GM19397 (cell line): ENCODE measurements at regions not wholly inside any gene's neighbourhood (a gene's known extent, or its start where the extent isn't known, plus 50 kb on each side); places are given as distances from the start of the nearest gene placed in this dataset.
A peak's percentile ranks its signal among the peaks of the same experiment; 100 is the strongest.
"Not testable (repeated sequence)": the region's sequence is repeated elsewhere in the genome, so short reads cannot be mapped to it uniquely, and the experiment has no call there.

Experiments
- ATAC-seq: cut with Tn5 transposase; IDR thresholded peaks from one replicate; pipeline ENCODE4 v1.9.1; 2021; ENCODE audit warnings: mild to moderate bottlenecking, moderate library complexity; ENCODE audit not compliant: unreplicated experiment

DNA sequence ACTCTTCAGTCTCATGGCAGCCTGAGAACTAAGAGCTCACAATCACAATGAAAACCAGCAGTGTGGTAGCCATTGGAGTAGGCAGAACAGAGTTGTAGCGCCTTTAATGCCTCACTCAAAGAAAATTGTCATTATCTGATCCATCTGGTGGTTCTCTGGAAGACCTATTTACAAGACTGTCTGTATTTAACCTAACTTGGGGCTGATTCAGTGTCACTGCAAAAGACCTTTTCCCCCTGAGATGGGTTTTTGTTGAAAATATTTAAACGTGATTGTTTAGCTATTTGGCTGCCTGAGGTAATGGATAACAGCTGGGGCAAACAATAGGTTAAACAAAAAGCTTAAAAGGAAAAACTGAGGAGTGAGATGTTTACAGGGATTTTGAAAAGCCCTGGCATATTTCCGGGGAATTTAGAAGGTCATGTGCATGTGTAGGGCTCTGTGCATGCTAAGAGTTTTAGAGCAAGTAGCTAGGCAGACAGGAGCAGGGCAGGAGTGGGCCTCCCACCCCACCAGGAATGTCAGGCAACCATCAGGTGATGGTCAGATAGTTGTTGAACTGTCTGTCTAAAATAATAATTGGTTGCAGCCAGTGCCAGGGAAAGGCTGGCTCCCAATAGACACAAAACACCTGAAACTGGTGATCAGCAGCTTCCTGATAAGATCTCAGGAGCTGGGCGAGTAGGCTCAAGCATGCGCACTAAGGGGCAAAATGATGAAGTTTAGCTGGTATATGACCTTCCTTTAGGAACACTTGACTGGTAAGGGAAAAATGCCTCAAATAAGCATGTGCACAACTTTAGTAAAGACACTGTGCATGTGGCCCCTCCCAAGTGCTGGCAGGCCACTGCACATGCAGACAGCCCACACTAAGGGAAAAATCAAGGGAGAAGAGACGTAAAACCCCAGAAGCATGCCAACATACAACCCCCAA lies 70.8 kb upstream of the AKIRIN2 start:
- no peak for ATAC-seq

DNA sequence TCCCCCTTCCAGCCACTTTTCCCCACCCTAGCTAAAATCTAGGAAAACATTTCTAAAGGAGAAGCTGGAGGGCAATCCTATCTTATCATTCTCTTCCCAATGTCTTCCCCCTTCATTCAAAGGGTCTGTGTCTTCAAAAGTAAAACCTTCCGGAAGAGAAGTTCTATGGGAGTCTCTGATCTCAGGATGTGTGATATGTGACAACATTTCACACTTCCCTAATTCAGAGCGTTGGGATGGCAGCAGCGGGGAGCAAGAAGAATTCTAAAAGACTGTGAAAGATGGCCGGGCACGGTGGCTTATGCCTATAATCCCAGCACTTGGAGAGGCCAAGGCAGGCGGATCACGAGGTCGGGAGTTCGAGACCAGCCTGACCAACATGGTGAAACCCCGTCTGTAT lies 65.4 kb upstream of the AKIRIN2 start:
- no peak for ATAC-seq

DNA sequence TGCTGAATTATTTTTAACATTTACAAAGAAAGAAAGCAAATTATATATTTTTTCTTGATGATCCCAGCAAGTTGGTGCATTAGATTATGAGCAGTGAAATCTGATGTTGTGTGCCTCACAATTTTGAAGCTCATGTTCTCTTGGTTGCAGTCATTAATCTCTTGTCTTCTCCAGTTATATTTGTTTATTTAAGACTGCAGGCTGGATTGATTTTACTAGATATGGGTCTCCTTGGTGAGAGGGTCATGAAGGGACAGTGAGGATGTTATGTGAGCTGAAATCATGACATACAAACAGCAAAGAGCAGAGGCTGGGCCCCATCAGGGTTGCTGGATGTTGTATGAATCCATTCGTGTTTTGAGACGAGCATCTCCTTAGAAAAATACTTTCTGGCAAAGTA lies 64.2 kb upstream of the AKIRIN2 start:
- no peak for ATAC-seq

DNA sequence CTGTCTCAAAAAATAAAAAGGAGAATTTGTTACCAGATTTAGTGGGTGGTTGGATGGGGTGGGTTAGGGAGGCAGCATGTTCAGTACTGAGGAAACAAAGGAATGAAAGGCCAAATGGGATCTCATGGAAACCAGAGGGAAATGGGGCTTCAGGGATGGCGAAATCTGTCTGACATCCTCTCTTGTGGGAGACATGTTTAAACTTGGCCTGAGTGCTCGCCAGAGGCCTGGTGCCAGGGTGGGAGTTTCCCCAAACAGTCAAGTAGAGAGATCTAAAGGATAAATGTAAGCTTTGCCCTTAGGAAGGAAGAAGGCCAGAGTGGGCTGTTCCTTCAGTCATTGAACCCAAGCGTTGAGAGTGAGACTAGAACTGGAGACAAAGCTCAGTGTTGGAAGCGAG lies 61.9 kb upstream of the AKIRIN2 start:
- no peak for ATAC-seq

DNA sequence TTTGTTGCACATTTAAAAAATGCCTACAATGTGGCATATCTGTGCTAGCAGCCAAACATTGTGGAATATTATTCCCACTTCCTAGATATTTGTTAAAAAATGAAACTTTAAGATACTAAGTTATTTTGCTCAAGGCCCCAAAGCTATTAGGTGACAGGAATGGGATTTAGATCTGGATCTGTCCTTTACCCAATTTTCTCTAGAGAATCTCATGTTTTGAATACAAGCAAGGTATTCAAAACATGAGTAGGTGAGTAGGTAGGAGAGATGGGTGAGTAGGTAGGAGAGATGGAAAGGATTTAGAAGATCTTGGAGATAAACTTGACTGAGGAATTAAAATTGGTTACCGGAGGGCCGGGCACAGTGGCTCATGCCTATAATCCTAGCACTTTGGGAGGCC lies 61.2 kb upstream of the AKIRIN2 start:
- ATAC-seq = no peak

DNA sequence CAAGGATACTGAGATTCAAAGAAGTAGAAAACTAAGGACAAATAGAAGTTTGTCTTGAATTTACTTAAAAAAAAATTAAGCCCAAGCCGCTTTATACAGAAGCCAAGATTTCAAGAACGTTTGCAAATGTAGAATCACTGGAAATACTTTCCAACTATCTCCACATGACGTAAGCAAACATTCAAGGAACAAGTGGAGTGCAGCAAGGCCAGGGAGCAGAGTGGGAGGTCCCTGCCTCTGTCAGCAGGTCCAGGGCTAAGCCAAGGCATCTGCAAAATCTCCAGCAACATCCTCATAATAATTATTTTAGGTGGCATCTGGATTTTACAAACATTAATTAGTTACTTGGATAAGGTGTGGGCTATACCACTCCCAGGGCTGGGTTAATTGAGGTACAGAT lies 60.1 kb upstream of the AKIRIN2 start:
- no peak for ATAC-seq

DNA sequence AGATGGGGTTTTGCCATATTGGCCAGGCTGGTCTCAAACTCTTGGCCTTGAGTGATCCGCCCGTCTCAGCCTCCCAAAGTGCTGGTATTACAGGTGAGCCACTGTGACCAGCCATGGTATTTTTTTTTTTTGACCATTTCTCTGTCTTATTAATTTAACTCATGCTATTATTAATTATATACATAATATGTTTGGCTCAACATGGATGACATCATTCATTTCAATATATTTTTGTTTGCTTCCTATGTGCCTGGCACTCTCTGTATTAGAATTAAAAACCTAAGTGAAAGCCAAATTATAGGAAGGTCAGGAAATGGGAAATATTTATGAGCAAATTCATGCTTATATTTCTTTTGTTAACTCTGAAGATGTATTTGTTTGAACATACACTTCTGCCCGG lies 55.8 kb upstream of the AKIRIN2 start:
- ATAC-seq = no peak

DNA sequence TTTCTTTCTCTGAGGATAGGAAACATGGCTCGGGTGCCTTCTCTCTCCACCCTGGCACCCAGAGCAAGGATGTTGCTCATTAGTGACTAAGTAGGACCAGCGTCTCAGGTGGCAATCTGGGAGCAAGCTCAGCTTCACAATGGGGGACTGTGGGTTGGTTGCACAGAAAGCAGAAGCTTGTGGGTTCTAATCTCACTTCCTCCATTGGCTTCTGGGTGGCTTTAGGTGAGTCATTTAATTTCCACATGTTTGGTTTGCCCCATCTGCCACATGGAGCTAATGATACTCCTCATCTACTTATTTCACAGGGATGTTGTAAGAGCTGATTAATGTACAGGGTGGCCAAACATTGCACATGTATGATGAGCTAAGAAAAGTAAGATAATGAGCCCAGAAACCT lies 54.8 kb upstream of the AKIRIN2 start:
- ATAC-seq = peak; percentile 96

DNA sequence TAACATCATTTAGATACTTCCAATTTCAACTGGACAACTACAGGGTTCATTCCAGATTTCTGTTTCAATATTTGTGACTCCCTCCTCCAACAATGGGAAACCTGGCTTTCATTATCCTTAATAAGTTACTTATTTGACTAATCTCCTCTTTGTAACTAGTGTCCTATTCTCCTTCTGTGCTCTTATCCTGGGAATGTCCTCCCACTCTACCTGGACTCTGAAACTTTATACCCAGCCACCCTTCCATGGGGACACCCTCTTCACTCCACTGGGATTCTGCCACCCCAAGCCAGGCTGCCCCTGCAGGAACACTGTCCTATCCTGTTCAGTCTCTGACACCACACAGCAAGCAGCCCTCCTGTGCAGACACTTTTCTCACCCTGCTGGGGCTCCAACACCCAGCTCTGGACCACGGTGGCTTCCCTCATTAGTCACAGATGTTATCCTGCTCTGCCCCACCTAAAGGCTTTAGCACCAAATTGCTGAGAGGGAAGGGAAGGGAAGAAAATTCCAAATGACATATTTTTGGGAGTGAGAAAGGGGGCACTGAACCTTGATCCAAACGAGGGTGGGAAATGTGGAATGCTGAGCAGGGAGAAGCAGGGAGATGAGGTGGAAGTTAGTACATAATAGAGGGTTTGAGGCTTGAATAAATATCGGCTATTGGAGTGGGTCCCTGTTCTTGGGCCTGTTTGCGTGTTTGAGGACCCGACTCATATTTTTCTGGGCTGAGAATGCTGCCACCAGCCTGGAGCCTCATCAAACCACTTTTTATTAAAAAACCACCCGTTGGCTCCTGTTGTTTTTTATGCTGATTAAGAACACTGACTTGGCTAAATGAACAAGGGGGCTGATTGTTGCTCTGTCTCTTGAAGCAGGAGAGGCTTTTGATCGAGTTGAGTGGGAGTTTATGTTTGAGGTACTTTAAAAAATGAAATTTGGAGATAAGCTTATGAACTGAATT lies 54.0 kb upstream of the AKIRIN2 start:
- no peak for ATAC-seq

DNA sequence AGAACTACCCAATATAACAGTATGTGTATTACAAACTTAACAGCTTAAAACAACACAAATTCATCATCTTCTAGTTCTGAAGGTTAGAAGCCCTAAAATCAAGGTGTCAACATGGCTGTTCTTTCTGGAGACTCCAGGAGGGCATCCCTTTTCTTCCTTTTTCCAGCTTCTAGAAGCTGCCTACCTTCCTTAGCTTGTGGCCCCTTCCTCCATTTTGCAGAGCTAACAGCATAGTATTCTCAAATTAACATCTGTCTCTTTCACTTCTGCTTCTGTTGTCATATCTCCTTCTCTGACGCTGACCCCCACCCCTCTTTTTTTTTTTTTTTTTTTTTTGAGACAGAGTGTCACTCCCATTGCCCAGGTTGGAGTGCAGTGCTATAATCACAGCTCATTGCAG lies 52.8 kb upstream of the AKIRIN2 start:
- no peak for ATAC-seq

DNA sequence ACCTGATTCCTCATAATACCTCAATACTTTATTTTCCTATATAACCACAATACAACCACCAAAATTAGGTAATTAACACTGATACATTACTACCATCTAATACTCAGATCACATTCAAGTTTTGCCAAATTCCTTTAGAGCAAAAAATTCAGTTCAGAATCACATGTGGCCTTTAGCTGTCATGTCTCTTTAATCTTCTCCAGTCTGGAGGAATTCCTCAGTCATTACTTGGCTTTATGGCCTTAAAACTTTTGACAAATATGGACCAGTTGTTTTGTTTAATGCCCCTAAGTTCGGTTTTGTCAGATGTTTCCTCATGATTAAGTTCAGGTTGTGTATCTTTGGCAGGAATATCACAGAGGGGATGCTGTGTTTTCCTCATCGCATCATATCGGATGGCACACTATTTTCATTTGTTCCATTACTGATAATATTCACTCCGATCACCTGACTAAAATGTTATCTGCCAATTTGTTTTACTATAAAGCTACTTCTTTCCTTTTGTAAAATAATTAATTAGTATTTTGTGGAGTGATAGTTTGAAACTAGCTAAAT lies 51.2 kb upstream of the AKIRIN2 start:
- ATAC-seq = no peak

DNA sequence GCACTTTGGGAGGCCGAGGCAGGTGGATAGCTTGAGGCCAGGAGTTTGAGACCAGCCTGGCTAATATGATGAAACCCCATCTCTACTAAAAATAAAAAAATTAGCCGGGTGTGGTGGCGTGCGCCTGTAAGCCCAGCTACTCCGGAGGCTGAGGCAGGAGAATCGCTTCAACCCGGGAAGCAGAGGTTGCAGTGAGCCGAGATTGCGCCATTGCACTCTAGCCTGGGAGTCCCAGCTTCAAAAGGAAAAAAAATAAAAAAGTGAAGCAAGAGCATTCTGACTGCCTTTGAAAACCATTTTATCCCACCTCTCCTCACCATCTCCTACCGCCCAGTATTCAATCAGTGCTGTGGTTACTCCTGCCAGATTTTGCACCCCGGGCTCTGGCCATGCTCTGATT lies 50.5 kb upstream of the AKIRIN2 start:
- not testable (repeated sequence) for ATAC-seq
